Left ventricle myocardium inferior (tissue), 1 donor: ENCODE measurements at regions not wholly inside any gene's neighbourhood (a gene's known extent, or its start where the extent isn't known, plus 50 kb on each side); places are given as distances from the start of the nearest gene placed in this dataset.
A peak's percentile ranks its signal among the peaks of the same experiment; 100 is the strongest.

Experiments
- DNase-seq: peaks from one replicate; pipeline ENCODE4 v3.0.0-alpha.2; 2020
- H3K27ac ChIP-seq: fragments of 200-600 bp; replicated peaks from 2 replicates; pipeline ENCODE4 v1.8.0; 2021
- H3K27me3 ChIP-seq: fragments of 200-600 bp; 2 replicates; pipeline ENCODE4 v1.8.0; 2021; ENCODE audit warnings: low read depth
- H3K36me3 ChIP-seq: fragments of 200-600 bp; 2 replicates; pipeline ENCODE4 v1.8.0; 2021
- H3K4me1 ChIP-seq: fragments of 200-600 bp; 2 replicates; pipeline ENCODE4 v1.8.0; 2021
- H3K4me3 ChIP-seq: fragments of 200-600 bp; 2 replicates; pipeline ENCODE4 v1.8.0; 2021; ENCODE audit warnings: mild to moderate bottlenecking, moderate library complexity
- H3K9me3 ChIP-seq: fragments of 200-600 bp; replicated peaks from 2 replicates; pipeline ENCODE4 v1.8.0; 2021
- intact Hi-C: fragments of 100-400 bp; cut with micrococcal nuclease; formaldehyde crosslinking; loops from one replicate; pipeline ENCODE4 v1.11.0; 2022
- TF ChIP-seq, protein P1 (sequence below): fragments of 200-600 bp; IDR thresholded peaks from 2 replicates; pipeline ENCODE4 v1.8.0; 2021; ENCODE audit warnings: antibody characterized with exemption, mild to moderate bottlenecking, borderline replicate concordance
- donor health status: DM: no; HTN: yes; CAD: no; lungs with severe emphysema.

GRCh38 chr5:172575816-172576545, 65.1 kb upstream of the NEURL1B start:
- intact Hi-C loops = no loop called here
- H3K27ac ChIP-seq = no peak overlapping the region
- H3K4me3 ChIP-seq = no peak overlapping the region
- H3K27me3 ChIP-seq = no peaks in the 10 kb centered on the region
- TF ChIP-seq, protein P1, sequence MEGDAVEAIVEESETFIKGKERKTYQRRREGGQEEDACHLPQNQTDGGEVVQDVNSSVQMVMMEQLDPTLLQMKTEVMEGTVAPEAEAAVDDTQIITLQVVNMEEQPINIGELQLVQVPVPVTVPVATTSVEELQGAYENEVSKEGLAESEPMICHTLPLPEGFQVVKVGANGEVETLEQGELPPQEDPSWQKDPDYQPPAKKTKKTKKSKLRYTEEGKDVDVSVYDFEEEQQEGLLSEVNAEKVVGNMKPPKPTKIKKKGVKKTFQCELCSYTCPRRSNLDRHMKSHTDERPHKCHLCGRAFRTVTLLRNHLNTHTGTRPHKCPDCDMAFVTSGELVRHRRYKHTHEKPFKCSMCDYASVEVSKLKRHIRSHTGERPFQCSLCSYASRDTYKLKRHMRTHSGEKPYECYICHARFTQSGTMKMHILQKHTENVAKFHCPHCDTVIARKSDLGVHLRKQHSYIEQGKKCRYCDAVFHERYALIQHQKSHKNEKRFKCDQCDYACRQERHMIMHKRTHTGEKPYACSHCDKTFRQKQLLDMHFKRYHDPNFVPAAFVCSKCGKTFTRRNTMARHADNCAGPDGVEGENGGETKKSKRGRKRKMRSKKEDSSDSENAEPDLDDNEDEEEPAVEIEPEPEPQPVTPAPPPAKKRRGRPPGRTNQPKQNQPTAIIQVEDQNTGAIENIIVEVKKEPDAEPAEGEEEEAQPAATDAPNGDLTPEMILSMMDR = no peak
- no peaks in the 10 kb centered on the region for H3K9me3 ChIP-seq
- no peak for DNase-seq
- peaks cover 47% of the 10 kb centered on the region for H3K4me1 ChIP-seq
- no peaks in the 10 kb centered on the region for H3K36me3 ChIP-seq

DNA sequence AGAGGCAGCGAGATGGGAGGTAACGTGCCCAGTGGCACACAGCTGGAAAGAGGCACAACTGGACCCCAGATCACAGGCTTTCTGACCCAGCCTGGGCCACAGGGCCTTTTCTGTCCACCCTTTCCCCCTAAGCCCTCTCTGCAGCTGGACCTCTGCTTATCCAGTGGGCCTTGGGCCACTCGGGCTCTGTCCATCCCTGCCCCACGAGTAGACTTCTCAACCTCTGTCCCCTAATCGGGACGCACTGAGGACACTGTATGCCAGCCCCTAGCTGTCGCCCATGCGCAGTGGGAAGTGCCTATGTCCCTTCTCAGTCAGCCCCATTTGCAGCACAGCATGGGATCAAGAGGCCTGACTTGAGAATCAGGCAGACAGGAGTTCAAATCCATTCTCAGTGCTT, 65.6 kb upstream of the NEURL1B start:
- DNase-seq = no peak
- intact Hi-C loops = no loop called here
- Histone ChIP-seq H3K27me3 (no peaks in the 10 kb centered on the region), H3K4me1 (peaks cover 47% of the 10 kb centered on the region), H3K4me3 (no peak overlapping the region), H3K9me3 (no peaks in the 10 kb centered on the region), H3K27ac (peak overlapping the region; percentile 37), H3K36me3 (no peaks in the 10 kb centered on the region)
- TF ChIP-seq, protein P1 = no peak

DNA sequence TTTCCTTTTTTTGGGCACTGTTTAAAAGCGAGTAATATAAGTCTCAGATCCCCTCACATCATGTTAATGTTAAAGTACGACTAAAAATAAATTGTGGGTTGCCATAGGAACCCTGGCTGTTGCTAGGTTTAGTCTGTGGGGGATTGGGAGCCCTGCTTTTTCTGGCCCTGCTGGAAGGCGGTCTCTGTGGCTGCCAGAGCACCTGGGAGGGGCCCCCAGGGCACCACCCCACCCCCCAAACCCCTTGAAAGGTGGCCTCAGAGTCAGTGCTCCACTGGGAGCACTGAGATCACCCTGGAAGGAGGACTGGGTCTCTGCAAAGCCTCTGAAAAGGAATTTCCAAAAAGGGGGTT, 66.2 kb upstream of the NEURL1B start:
- Histone ChIP-seq H3K27ac (peak overlapping the region; percentile 37), H3K4me3 (no peak overlapping the region), H3K4me1 (peaks cover 47% of the 10 kb centered on the region), H3K27me3 (no peaks in the 10 kb centered on the region), H3K36me3 (no peaks in the 10 kb centered on the region), H3K9me3 (no peaks in the 10 kb centered on the region)
- intact Hi-C loops = no loop called here
- DNase-seq = peak; percentile 11
- TF ChIP-seq, protein P1 = no peak

GRCh38 chr5:172573986-172574870, 66.8 kb upstream of the NEURL1B start:
- peak overlapping the region; percentile 37 for H3K27ac ChIP-seq
- intact Hi-C loops = no loop called here
- H3K9me3 ChIP-seq = no peaks in the 10 kb centered on the region
- H3K4me3 ChIP-seq = no peak overlapping the region
- H3K27me3 ChIP-seq = no peaks in the 10 kb centered on the region
- peaks cover 41% of the 10 kb centered on the region for H3K4me1 ChIP-seq
- no peaks in the 10 kb centered on the region for H3K36me3 ChIP-seq
- DNase-seq = peak; percentile 12
- TF ChIP-seq, protein P1 = no peak

DNA sequence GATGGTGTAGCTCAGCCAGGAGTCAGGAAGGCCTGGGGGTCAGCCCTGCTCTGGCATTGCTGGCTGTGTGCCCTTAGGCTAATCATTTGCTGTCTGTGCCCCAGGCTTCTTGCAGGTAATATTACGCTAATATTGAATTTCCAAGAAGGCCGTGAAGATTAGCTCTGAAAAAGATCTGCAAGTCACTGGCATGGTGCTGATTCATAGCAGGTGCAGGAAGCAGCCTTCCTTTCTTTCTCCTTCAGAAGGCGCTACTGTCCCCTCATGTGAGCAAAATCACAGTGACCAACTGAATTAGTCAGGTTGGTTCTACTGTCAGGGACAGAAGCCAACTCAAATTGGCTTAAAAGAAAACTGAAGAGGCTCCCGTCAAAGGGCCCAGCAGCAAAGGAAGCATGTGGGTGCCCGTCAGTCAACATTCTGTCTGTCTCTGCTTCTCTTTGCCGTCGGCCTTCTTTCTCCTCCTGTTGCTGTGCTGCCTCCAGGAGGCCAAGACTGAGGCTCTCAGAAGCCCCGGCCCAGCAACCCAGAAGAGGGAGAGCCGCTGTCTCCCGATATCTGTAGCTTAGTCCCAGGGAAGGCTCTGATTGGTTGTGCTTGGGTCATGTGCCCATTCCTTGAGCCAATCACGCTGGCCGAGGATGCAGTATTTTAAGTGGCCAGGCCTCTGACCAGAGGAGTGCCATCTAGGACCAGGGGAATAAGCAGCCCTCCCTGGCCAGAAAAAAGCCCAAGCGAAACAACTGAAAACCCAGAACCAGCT, 67.8 kb upstream of the NEURL1B start:
- no peak overlapping the region for H3K27ac ChIP-seq
- TF ChIP-seq, protein P1 = no peak
- intact Hi-C loops = no loop called here

More for the DNA sequence above, 67.8 kb upstream of the NEURL1B start:
- peak; percentile 2 for DNase-seq
- Histone ChIP-seq H3K4me3 (no peak overlapping the region), H3K36me3 (no peaks in the 10 kb centered on the region), H3K4me1 (peaks cover 33% of the 10 kb centered on the region), H3K9me3 (no peaks in the 10 kb centered on the region), H3K27me3 (no peaks in the 10 kb centered on the region)
